ENCODE measurements at regions not wholly inside any gene's neighbourhood (a gene's known extent, or its start where the extent isn't known, plus 50 kb on each side); places are given as distances from the start of the nearest gene placed in this dataset.

DNA sequence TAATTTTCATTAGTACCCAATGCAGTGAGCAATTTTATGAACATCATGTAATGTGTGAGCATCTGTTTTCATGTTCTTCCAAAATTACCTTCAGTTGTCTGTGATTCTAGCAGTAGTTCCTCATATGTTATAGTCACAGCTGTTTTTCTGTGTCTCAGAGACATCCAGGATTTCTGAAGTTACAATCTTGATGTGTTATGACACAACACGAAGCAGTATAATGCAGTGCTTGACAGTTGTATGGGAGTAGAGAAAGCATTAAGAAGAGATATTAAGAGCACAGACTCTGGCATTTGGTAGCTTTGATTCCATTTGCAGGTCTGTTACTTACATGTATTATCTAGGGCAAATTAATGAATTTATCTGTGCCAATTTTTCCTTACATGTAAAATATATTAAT is 414.7 kb upstream of the PCDH15 start:
- H3K27ac ChIP-seq = no peak overlapping the region
- TF ChIP-seq, protein P1, sequence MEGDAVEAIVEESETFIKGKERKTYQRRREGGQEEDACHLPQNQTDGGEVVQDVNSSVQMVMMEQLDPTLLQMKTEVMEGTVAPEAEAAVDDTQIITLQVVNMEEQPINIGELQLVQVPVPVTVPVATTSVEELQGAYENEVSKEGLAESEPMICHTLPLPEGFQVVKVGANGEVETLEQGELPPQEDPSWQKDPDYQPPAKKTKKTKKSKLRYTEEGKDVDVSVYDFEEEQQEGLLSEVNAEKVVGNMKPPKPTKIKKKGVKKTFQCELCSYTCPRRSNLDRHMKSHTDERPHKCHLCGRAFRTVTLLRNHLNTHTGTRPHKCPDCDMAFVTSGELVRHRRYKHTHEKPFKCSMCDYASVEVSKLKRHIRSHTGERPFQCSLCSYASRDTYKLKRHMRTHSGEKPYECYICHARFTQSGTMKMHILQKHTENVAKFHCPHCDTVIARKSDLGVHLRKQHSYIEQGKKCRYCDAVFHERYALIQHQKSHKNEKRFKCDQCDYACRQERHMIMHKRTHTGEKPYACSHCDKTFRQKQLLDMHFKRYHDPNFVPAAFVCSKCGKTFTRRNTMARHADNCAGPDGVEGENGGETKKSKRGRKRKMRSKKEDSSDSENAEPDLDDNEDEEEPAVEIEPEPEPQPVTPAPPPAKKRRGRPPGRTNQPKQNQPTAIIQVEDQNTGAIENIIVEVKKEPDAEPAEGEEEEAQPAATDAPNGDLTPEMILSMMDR (conservative IDR thresholded peaks at IDR 0.05) = no peak
- no peak for TF ChIP-seq ZFX (IDR thresholded peaks at IDR 0.05)

DNA sequence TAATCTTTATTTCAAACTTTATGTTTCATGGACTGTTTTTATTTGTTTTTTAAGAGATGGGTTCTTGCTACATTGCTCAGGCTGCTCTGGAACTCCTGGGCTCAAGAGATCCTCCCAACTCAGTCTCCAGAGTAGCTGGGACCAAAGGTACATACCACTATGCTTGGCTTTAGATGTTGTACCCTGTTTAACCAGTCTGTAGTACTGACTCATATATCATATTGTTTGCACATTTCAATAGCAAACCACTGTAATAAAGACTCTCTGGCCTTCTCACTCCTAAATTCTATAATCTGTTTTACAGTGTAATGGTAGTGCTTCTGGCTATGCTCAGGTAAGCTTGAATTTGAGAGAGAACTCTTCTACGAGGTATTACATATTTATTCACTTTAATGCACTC is 413.6 kb upstream of the PCDH15 start:
- no peak for TF ChIP-seq ZFX (IDR thresholded peaks at IDR 0.05)
- TF ChIP-seq, protein P1 (conservative IDR thresholded peaks at IDR 0.05) = no peak
- no peak overlapping the region for H3K27ac ChIP-seq

DNA sequence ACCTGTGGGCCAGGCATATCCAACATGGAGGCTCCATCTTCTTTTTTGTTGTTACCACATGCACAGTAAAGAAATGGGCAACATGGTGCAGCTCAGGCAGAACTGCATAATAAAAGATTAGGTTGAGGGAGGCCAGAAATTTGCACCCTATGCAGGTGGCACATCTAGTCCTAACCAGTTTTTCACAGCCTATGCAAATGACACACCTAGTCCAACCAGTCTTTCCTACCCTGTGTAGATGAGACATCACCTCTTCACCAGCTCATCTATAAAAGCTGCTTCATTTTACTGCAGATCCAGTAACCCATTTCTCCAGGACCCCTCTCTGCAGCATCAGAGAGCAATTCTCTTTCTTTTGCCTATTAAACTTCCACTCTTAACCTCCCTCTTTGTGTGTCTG is 411.0 kb upstream of the PCDH15 start:
- TF ChIP-seq, protein P1 (conservative IDR thresholded peaks at IDR 0.05) = no peak
- no peak for TF ChIP-seq ZFX (IDR thresholded peaks at IDR 0.05)
- no peak overlapping the region for H3K27ac ChIP-seq

DNA sequence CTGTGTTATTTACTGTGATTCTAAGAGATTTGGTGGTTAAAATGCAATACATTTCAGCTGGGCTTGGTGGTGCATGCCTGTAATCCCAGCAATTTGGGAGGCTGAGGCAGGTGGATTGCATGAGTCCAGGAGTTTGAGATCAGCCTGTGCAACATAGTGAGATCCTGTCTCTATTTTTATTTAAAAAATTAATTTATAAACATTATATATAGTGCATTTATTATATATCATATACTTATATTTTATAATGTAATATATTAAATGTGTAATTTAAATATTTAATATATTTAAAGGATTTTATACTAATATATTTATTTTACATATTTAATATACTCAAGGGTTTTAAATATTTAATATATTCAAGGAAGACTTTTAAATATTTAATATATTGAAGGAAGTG is 402.8 kb upstream of the PCDH15 start:
- no peak overlapping the region for H3K27ac ChIP-seq
- TF ChIP-seq, protein P1 (conservative IDR thresholded peaks at IDR 0.05) = no peak
- TF ChIP-seq ZFX (IDR thresholded peaks at IDR 0.05) = no peak

DNA sequence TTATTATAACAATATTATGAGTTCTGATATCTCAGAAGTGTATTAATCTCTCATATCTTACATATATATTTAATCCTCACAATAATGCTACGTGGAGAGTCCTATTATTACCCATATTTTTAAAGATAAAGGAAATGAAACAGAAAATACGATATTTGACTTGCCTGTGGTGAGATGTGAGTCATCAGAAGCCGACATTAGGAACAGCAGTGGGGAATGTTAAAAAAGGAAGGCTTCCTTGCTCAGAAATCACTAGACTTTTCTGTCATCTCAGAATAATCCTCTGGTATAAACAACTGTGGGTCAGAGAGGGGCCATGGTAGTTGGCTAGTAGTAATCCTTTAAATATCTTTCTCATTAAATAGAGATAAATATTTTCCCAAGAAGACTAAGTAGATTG is 402.3 kb upstream of the PCDH15 start:
- H3K27ac ChIP-seq = no peak overlapping the region
- TF ChIP-seq, protein P1 (conservative IDR thresholded peaks at IDR 0.05) = no peak
- TF ChIP-seq ZFX (IDR thresholded peaks at IDR 0.05) = no peak

DNA sequence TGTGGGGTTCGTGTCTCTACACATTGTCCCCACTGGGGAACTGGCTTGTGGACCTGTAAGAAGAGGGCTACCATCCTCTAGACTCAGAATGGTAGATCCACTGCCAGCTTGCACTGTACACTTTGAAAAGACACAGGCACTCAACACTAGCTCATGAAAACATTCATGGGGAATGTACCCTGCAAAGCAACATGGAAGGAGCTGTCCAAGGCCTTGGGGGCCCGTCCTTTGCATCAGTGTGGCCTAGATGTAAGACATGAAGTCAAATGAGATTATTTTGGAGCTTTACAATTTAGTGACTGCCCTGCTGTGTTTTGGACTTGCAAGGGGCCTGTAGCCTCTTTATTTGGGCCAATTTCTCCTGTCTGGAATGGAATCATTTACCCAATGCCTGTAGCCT is 399.0 kb upstream of the PCDH15 start:
- no peak for TF ChIP-seq ZFX (IDR thresholded peaks at IDR 0.05)
- TF ChIP-seq, protein P1 (conservative IDR thresholded peaks at IDR 0.05) = no peak
- no peak overlapping the region for H3K27ac ChIP-seq

DNA sequence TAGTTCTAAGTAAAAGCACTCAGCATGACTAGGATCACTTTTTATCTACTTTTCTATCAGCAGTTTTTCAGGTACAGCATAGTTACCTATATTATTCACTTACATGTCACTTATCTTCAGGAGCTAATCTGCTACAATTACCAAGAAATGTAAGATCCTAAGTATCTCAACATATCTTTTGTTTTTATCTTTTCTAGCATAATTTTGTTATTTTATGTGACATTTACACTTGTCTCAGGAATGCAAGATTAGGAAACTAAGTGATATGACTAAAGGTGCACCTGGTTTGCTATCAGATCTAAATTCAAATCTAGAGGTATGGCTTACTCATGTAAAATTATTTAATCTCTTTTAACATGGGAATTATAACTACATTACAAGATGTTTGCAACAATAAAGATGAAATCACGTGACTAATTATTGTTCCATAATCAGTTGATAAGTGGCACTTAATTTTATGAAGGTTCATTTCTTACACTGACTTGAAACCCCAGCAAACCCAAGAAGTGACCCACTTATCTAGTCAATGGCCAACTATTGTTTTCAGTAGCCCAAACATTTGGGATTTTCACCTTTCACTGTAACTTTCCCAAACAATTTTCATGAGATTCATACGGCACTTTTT is 390.3 kb upstream of the PCDH15 start:
- no peak overlapping the region for H3K27ac ChIP-seq
- no peak for TF ChIP-seq ZFX (IDR thresholded peaks at IDR 0.05)

DNA sequence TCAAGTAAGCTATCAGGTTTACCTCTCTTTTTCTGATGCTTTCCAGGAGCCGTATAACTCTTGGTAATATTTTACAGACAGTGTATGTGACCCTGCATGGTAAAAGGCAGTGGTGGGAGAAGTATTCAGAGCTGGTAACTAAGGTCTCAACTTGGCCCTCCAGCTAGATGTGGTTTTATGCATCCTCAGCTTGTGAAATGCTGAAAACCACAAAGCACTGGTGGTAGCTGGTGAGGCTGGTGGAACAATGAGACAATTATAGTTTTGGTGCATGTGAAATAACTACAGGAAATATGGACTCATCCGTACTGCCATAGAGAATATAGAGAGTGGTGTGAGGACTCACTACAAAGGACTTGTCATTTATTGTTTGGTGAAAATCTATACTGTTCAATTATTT is 383.0 kb upstream of the PCDH15 start:
- TF ChIP-seq, protein P1 (conservative IDR thresholded peaks at IDR 0.05) = no peak
- TF ChIP-seq ZFX (IDR thresholded peaks at IDR 0.05) = no peak
- H3K27ac ChIP-seq = no peak overlapping the region

Measured in C4-2B (cell line).